Loucy (cell line): ENCODE measurements at regions not wholly inside any gene's neighbourhood (a gene's known extent, or its start where the extent isn't known, plus 50 kb on each side); places are given as distances from the start of the nearest gene placed in this dataset.

ENCODE experiments used
- H2AFZ ChIP-seq: fragments of 200-600 bp; sonication (generic); 2 replicates; pipeline ENCODE4 v1.6.0; 2016; ENCODE audit warnings: antibody characterized with exemption, mild to moderate bottlenecking, low read length, moderate library complexity
- H3F3A ChIP-seq: fragments of 200-600 bp; 2 replicates; pipeline ENCODE4 v1.6.0; 2016; ENCODE audit warnings: antibody characterized with exemption, low read depth, mild to moderate bottlenecking
- H3K27me3 ChIP-seq: fragments of 200-600 bp; sonication (generic); 2 replicates; pipeline ENCODE4 v1.6.1; 2014; ENCODE audit warnings: low read length, mild to moderate bottlenecking; ENCODE audit not compliant: insufficient read depth, poor library complexity, severe bottlenecking
- H3K36me3 ChIP-seq: fragments of 200-600 bp; sonication (generic); 2 replicates; pipeline ENCODE4 v1.6.1; 2016; ENCODE audit warnings: low read length; ENCODE audit not compliant: insufficient read depth
- H3K4me1 ChIP-seq: fragments of 200-600 bp; sonication (generic); 2 replicates; pipeline ENCODE4 v1.5.1; 2014; ENCODE audit warnings: low read length, mild to moderate bottlenecking; ENCODE audit not compliant: insufficient read depth, poor library complexity, severe bottlenecking
- H3K4me2 ChIP-seq: fragments of 200-600 bp; sonication (generic); 2 replicates; pipeline ENCODE4 v1.6.0; 2014; ENCODE audit warnings: antibody characterized with exemption, low read length, low read depth, mild to moderate bottlenecking; ENCODE audit not compliant: poor library complexity, severe bottlenecking
- H3K4me3 ChIP-seq: fragments of 200-600 bp; sonication (generic); 2 replicates; pipeline ENCODE4 v1.5.1; 2014; ENCODE audit warnings: low read length, mild to moderate bottlenecking, mixed read lengths; ENCODE audit not compliant: poor library complexity, severe bottlenecking
- H3K79me2 ChIP-seq: fragments of 200-600 bp; sonication (generic); 2 replicates; pipeline ENCODE4 v1.6.1; 2014; ENCODE audit warnings: low read length; ENCODE audit not compliant: insufficient read depth
- H3K9ac ChIP-seq: fragments of 200-600 bp; sonication (generic); 2 replicates; pipeline ENCODE4 v1.6.0; 2014; ENCODE audit warnings: mild to moderate bottlenecking, low read depth, low read length, moderate library complexity; ENCODE audit not compliant: poor library complexity, severe bottlenecking
- H3K9me2 ChIP-seq: fragments of 200-600 bp; sonication (generic); replicated peaks from 2 replicates; pipeline ENCODE4 v1.6.1; 2016; ENCODE audit warnings: low read depth, low read length, mixed read lengths
- H3K9me3 ChIP-seq: fragments of 200-600 bp; sonication (generic); 2 replicates; pipeline ENCODE4 v1.6.1; 2014; ENCODE audit warnings: mild to moderate bottlenecking, antibody characterized with exemption, low read length, low read depth; ENCODE audit not compliant: insufficient read depth
- H4K20me1 ChIP-seq: fragments of 200-600 bp; sonication (generic); 2 replicates; pipeline ENCODE4 v1.6.0; 2014; ENCODE audit warnings: antibody characterized with exemption, low read length, mild to moderate bottlenecking; ENCODE audit not compliant: insufficient read depth, poor library complexity, severe bottlenecking
- CTCF ChIP-seq: fragments of 200-600 bp; sonication (generic); conservative IDR thresholded peaks from 2 replicates; pipeline ENCODE4 v1.5.1; 2014; ENCODE audit warnings: mild to moderate bottlenecking, antibody characterized with exemption, low read length
- EZH2phosphoT487 ChIP-seq: fragments of 200-600 bp; IDR thresholded peaks from 2 replicates; pipeline ENCODE4 v1.6.1; 2018; ENCODE audit warnings: antibody characterized with exemption, mild to moderate bottlenecking, moderate library complexity, borderline replicate concordance

- H3F3A ChIP-seq, result no peaks in the 10 kb centered on the region
- no peak overlapping the region for H3K9ac ChIP-seq
- no peaks in the 10 kb centered on the region for H4K20me1 ChIP-seq
- H3K4me2 ChIP-seq, result no peak overlapping the region
- H3K9me3 ChIP-seq, result no peaks in the 10 kb centered on the region
- TF ChIP-seq EZH2phosphoT487 (no peak), CTCF (no peak)
- no peak overlapping the region for H3K4me3 ChIP-seq
- no peak overlapping the region for H2AFZ ChIP-seq
- H3K4me1 ChIP-seq, result peaks cover 6% of the 10 kb centered on the region
- H3K79me2 ChIP-seq, result no peaks in the 10 kb centered on the region
- H3K36me3 ChIP-seq, result no peaks in the 10 kb centered on the region
- H3K9me2 ChIP-seq, result no peaks in the 10 kb centered on the region
- H3K27me3 ChIP-seq, result no peaks in the 10 kb centered on the region
Observed at GRCh38 chr16:17829811-17830210, 359.1 kb upstream of the XYLT1 start.

DNA sequence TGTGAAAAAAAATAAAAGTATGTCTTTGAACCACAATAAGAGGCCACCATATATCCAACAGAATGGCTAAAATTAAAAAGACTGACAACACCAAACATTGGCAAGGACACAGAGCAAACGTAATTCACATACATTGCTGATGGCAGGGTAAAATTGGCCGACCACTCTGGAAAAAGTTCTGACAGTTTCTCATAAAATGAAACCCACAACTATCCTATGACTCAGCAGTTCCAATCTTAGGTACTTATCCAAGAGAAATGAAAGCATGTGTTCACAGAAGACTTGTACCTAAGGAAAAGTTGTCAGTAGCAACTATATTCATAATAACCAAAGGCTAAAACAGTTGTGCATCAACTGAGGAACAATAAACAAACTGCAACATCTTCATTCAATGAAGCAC, 357.3 kb upstream of the XYLT1 start:
- H3F3A ChIP-seq, result no peaks in the 10 kb centered on the region
- peaks cover 6% of the 10 kb centered on the region for H3K4me1 ChIP-seq
- H2AFZ ChIP-seq, result no peak overlapping the region
- H3K9me2 ChIP-seq, result no peaks in the 10 kb centered on the region
- H3K36me3 ChIP-seq, result no peaks in the 10 kb centered on the region
- H3K9ac ChIP-seq, result no peak overlapping the region
- H3K9me3 ChIP-seq, result no peaks in the 10 kb centered on the region
- H3K4me3 ChIP-seq, result no peak overlapping the region
- H3K79me2 ChIP-seq, result no peaks in the 10 kb centered on the region
- H4K20me1 ChIP-seq, result no peaks in the 10 kb centered on the region
- H3K4me2 ChIP-seq, result peak overlapping the region; percentile 12
- no peak for TF ChIP-seq CTCF
- no peak for TF ChIP-seq EZH2phosphoT487
- no peaks in the 10 kb centered on the region for H3K27me3 ChIP-seq

DNA sequence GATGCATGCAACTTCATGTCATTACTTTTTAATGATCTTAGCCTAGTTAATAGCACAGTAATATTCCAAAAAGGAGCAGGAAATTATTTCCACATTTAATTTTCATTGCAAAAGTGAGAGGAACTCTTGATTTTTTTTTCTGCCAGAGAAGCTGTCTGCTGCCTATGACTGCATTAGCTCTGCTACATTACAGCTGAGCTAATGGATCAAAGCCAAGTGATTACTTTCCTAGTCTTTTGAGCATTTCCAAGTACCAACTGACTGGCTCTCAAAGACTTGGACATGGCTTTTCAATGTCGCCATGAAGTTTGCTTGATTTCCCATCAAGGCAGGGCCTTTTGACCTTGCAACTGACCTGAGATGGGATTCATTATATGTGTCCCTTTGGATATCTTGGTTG, 356.6 kb upstream of the XYLT1 start:
- no peak overlapping the region for H3K9ac ChIP-seq
- no peaks in the 10 kb centered on the region for H3K9me2 ChIP-seq
- H3F3A ChIP-seq, result no peaks in the 10 kb centered on the region
- H3K9me3 ChIP-seq, result no peaks in the 10 kb centered on the region
- H3K4me1 ChIP-seq, result peaks cover 6% of the 10 kb centered on the region
- no peaks in the 10 kb centered on the region for H4K20me1 ChIP-seq
- no peaks in the 10 kb centered on the region for H3K79me2 ChIP-seq
- peak overlapping the region; percentile 12 for H3K4me2 ChIP-seq
- H3K4me3 ChIP-seq, result no peak overlapping the region
- H2AFZ ChIP-seq, result no peak overlapping the region
- no peaks in the 10 kb centered on the region for H3K27me3 ChIP-seq
- no peak for TF ChIP-seq CTCF
- no peak for TF ChIP-seq EZH2phosphoT487
- H3K36me3 ChIP-seq, result no peaks in the 10 kb centered on the region
